ENCODE measurements at regions not wholly inside any gene's neighbourhood (a gene's known extent, or its start where the extent isn't known, plus 50 kb on each side); places are given as distances from the start of the nearest gene placed in this dataset.

DNA sequence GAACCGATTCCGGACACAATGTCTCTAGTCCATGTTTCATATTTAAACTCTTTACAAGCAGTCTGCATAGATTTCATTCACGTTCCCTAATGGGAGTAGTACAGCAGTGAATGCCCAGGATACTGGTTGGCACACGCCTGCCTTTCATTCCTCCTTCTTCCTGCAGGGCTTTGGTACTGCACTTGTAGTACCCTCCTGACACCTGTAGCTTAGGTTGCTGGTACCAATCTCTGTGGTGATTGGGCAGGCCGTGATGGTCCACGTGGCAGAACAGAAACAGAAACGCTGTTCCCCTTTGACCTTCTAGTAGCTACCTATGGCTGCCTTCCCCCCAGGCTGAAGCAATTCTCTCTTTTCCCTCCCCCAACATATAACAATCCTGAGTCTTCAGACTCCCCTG lies 107.3 kb upstream of the MEGF10 start:
- TF ChIP-seq, protein P1, sequence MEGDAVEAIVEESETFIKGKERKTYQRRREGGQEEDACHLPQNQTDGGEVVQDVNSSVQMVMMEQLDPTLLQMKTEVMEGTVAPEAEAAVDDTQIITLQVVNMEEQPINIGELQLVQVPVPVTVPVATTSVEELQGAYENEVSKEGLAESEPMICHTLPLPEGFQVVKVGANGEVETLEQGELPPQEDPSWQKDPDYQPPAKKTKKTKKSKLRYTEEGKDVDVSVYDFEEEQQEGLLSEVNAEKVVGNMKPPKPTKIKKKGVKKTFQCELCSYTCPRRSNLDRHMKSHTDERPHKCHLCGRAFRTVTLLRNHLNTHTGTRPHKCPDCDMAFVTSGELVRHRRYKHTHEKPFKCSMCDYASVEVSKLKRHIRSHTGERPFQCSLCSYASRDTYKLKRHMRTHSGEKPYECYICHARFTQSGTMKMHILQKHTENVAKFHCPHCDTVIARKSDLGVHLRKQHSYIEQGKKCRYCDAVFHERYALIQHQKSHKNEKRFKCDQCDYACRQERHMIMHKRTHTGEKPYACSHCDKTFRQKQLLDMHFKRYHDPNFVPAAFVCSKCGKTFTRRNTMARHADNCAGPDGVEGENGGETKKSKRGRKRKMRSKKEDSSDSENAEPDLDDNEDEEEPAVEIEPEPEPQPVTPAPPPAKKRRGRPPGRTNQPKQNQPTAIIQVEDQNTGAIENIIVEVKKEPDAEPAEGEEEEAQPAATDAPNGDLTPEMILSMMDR (IDR thresholded peaks at IDR 0.05; ENCODE audit: low read depth, low read length): no peak
- no peak for TF ChIP-seq EZH2phosphoT487 (IDR thresholded peaks at IDR 0.05; ENCODE audit: low read depth)

Measured in OCI-LY3 (cell line).